ENCODE measurements at regions not wholly inside any gene's neighbourhood (a gene's known extent, or its start where the extent isn't known, plus 50 kb on each side); places are given as distances from the start of the nearest gene placed in this dataset.
A peak's percentile ranks its signal among the peaks of the same experiment; 100 is the strongest.

DNA sequence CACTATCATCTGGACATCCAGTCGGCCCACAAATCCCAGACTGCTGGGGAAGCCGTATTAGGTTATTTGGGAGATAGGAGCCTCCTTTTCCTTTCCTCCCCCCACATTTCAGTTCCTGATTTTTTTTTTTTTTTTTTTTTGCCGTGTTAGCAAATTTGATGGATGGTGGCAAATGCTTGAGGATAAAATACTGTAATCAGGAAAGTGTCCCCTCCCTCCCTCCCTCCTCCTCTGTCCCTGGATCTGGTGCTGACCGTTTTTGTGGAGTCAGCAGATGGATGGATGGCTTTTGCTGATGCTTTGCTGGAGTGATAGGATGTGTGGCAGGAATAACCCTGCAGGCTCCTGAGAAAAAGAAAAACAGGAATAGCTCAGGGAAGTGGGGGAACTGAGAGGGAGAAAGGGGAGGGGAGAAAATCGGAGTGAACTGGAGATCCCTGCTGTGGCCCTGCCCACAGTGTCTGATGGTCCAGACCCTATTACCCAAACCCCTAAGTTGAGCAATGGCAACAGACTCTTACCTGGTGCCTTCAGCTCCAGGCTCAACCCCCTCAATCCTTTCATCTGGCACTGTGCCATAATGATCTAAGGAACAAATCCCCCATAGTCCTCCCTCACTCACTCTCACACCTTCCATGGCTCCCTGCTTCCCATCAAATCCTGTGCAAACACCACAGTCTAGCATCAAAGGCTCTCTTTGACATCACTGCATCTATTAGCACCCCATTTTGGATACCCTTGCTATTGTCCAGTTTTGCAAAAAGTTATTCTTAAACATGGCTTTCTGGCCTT lies 277.3 kb upstream of the CHD6 start:
- Histone ChIP-seq H3K27ac (no peak overlapping the region), H3K4me1 (no peaks in the 10 kb centered on the region), H3K4me3 (no peak overlapping the region), H3K36me3 (no peaks in the 10 kb centered on the region), H3K27me3 (no peaks in the 10 kb centered on the region), H3K9me3 (no peaks in the 10 kb centered on the region)
- no peak for TF ChIP-seq POLR2A (IDR thresholded peaks at IDR 0.05)
- no peak for TF ChIP-seq CTCF (IDR thresholded peaks at IDR 0.05)
- no peak for DNase-seq

DNA sequence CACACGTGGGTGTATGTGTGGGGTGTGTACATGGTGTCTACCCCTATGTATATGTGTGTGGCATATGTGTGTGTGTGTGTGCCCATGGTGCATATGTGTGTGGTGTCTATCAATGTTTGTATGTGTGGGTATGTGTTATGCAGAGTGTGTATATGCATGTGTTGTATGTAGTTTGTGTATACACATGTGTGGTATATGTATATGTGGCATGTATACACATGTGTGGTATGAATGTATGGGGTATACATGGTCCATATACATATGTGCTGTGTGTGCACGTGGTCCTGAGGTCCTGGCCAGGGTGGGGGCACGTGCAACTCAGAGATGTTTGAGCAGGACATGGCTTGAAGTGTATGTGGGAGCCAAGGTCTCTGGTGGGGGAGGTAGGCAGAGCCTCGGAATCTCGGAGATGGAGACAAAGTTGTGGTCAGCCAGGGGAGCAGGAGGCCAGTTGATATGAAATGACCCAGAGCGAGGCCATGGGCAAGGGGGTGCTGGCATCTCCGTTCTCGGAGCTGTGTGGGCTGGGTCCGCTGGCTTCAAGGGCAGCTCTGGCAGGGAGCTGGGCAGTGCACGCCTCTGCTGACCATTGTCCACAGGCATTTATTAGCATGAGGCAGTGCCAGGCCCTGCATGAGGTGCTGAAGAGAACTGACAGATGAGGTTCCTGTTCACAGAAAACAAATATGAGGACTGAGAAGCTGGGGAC lies 276.2 kb upstream of the CHD6 start:
- H3K27ac ChIP-seq: no peak overlapping the region
- H3K36me3 ChIP-seq: no peaks in the 10 kb centered on the region
- H3K4me1 ChIP-seq: no peaks in the 10 kb centered on the region
- H3K27me3 ChIP-seq: no peaks in the 10 kb centered on the region
- no peak for DNase-seq
- H3K4me3 ChIP-seq: no peak overlapping the region
- no peak for TF ChIP-seq CTCF (IDR thresholded peaks at IDR 0.05)
- no peak for TF ChIP-seq POLR2A (IDR thresholded peaks at IDR 0.05)
- H3K9me3 ChIP-seq: no peaks in the 10 kb centered on the region

- Histone ChIP-seq H3K36me3 (no peaks in the 10 kb centered on the region), H3K27me3 (no peaks in the 10 kb centered on the region), H3K4me3 (no peak overlapping the region), H3K4me1 (no peaks in the 10 kb centered on the region), H3K9me3 (no peaks in the 10 kb centered on the region), H3K27ac (no peak overlapping the region)
- DNase-seq: no peak
- TF ChIP-seq CTCF (IDR thresholded peaks at IDR 0.05): no peak
- TF ChIP-seq POLR2A (IDR thresholded peaks at IDR 0.05): no peak
These were observed 273.9 kb upstream of the CHD6 start for GRCh38 chr20:41892031-41892430.

DNA sequence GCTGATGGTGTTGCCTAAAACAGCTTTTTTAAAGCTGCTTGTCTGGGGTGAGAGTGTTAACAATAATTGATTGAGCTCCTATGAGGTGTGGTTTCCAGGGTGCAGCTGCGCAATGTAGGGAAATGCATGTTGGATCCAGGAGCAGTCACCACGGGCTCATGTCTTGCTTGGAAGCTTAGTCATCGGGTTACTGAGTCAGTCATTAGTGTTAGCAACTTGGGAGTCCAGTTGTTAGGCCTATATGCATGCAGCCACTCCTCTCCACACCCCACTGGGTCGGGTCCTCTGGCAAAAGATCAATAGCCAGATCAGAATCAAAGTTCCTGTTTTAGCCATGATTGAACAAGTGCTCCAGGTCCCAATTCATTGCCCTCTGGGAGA lies 271.7 kb upstream of the CHD6 start:
- H3K36me3 ChIP-seq: no peaks in the 10 kb centered on the region
- no peaks in the 10 kb centered on the region for H3K9me3 ChIP-seq
- no peak for DNase-seq
- no peaks in the 10 kb centered on the region for H3K27me3 ChIP-seq
- no peak overlapping the region for H3K4me3 ChIP-seq
- TF ChIP-seq CTCF (IDR thresholded peaks at IDR 0.05) (no peak), POLR2A (IDR thresholded peaks at IDR 0.05) (no peak)
- H3K27ac ChIP-seq: no peak overlapping the region
- no peaks in the 10 kb centered on the region for H3K4me1 ChIP-seq

DNA sequence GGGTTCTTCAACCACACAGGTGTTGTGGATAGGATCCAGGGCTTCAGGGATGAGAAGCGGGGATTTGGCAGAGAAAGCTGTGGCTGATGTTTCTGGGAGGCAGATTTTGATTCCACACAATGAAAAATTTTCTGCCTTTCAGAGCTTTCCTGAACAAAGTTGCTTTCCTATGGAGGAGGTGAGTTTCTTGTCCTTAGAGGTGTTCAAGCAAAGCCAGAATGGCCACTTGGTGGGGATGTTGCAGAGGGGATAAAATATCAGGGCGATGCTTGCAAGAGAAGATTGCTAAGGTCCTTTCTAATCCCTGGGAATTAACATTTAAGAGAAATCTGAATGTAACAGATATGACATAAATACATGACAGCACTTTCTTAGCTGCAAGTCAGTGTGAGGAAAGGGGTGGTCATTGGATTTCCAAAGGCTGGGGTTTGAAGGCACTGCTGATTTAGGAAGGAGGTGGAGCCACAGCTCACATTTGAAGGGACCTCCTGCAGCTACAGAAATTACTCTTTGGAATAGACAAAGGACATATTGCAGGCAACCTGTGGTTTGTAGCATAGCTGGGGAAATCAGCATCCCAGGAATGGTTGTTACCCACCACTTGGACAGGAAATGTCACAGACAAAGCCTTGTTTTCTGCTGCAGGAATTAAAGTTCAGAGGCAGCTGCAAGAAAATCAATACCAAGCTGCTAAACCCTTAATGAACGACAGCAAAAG lies 271.1 kb upstream of the CHD6 start:
- H3K36me3 ChIP-seq: no peaks in the 10 kb centered on the region
- H3K27me3 ChIP-seq: no peaks in the 10 kb centered on the region
- H3K4me3 ChIP-seq: no peak overlapping the region
- no peaks in the 10 kb centered on the region for H3K4me1 ChIP-seq
- no peak overlapping the region for H3K27ac ChIP-seq
- no peaks in the 10 kb centered on the region for H3K9me3 ChIP-seq
- TF ChIP-seq CTCF (IDR thresholded peaks at IDR 0.05) (peak in 1 of 6 experiments; percentile 9), POLR2A (IDR thresholded peaks at IDR 0.05) (no peak)
- no peak for DNase-seq

Measured in Peyer's patch (tissue), 4 donors.